ENCODE measurements at regions not wholly inside any gene's neighbourhood (a gene's known extent, or its start where the extent isn't known, plus 50 kb on each side); places are given as distances from the start of the nearest gene placed in this dataset.
"Not testable (repeated sequence)": the region's sequence is repeated elsewhere in the genome, so short reads cannot be mapped to it uniquely, and the experiment has no call there.

DNA sequence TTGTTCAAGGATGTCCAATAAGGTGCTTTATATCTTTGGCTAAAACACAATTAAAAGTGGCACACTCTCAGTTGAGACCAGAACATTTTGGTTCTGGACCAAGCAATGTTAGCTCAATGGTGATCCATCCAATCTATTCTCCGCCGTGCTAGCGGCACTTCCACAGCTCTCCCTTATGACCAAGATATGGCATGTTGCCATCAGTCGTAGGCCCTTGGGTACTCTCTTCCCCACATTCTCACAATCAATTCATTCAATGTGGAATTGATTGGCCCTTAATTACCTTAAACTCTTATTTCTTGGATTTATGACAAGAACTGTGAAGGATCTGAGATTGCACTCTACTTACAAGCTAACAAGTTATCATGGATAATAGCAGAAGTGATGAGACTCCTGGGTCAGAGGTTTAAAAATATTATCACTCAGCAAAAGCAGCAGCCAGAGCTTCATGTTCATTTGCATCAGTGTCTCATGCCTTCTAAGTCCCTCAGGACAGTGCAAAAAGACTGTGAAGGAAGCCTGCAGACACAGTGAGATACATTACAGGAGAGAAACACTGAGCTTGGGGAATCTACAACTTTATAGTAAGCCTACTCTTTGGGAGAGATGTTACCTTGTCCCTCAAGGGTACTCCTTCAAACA, 80.0 kb upstream of the ARG1 start:
- no peaks in the 10 kb centered on the region for H3K27me3 ChIP-seq (ENCODE audit: control insufficient read depth in 1 of 2, insufficient read depth in 2 of 2, low read length in 2 of 2)
- H3K9me3 ChIP-seq (ENCODE audit: control insufficient read depth in 2 of 2, low read length in 2 of 2), result no peaks in the 10 kb centered on the region
- no peak overlapping the region for H3K9ac ChIP-seq (ENCODE audit: low read length in 2 of 2)
- no peak overlapping the region for H3K4me3 ChIP-seq (ENCODE audit: low read length in 2 of 2)
- H3K4me1 ChIP-seq (ENCODE audit: control insufficient read depth, insufficient read depth, low read length), result no peaks in the 10 kb centered on the region
- H3K36me3 ChIP-seq (ENCODE audit: control insufficient read depth in 2 of 2, insufficient read depth in 2 of 2, low read length in 2 of 2), result no peaks in the 10 kb centered on the region
- no peak overlapping the region for H3K27ac ChIP-seq (ENCODE audit: low read length)

DNA sequence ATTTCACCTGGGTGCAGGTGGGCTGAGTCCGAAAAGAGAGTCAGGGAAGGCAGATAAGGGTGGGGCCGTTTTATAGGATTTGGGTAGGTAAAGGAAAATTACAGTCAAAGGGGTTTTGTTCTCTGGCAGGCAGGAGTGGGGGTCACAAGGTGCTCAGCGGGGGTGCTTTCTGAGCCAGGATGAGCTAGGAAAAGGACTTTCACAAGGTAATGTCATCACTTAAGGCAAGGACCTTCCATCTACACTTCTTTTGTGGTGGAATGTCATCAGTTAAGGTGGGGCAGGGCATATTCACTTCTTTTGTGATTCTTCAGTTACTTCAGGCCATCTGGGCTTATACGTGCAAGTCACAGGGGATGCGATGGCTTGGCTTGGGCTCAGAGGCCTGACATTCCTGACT, 68.6 kb upstream of the ARG1 start:
- not testable (repeated sequence) for H3K9me3 ChIP-seq (ENCODE audit: control insufficient read depth in 2 of 2, low read length in 2 of 2); H3K27ac ChIP-seq (ENCODE audit: low read length); H3K36me3 ChIP-seq (ENCODE audit: control insufficient read depth in 2 of 2, insufficient read depth in 2 of 2, low read length in 2 of 2); H3K4me3 ChIP-seq (ENCODE audit: low read length in 2 of 2); H3K4me1 ChIP-seq (ENCODE audit: control insufficient read depth, insufficient read depth, low read length); H3K27me3 ChIP-seq (ENCODE audit: control insufficient read depth in 1 of 2, insufficient read depth in 2 of 2, low read length in 2 of 2); H3K9ac ChIP-seq (ENCODE audit: low read length in 2 of 2)

DNA sequence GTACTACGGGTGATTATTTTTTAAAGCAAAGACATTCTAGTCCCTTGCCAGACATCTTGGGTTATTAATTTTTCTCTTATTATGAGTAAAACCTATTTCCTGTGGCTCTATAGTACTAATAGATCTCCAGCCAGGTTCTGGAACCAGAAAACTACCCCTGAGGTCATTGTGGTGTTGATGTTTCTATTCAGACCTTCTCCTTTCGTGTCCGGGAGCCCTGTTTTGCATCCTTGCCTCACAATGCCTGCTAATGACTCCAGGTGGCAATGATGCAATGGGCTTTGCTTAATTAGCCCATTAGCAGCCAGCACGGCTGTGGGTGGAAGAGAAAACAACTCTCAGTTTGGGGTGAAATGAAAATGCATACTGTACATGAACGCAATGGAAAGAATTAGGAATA, 62.9 kb upstream of the ARG1 start:
- no peaks in the 10 kb centered on the region for H3K36me3 ChIP-seq (ENCODE audit: control insufficient read depth in 2 of 2, insufficient read depth in 2 of 2, low read length in 2 of 2)
- no peak overlapping the region for H3K9ac ChIP-seq (ENCODE audit: low read length in 2 of 2)
- no peaks in the 10 kb centered on the region for H3K4me1 ChIP-seq (ENCODE audit: control insufficient read depth, insufficient read depth, low read length)
- H3K4me3 ChIP-seq (ENCODE audit: low read length in 2 of 2), result no peak overlapping the region
- no peak overlapping the region for H3K27ac ChIP-seq (ENCODE audit: low read length)
- peaks cover 0 to 5% of the 10 kb centered on the region in 2 donors for H3K9me3 ChIP-seq (ENCODE audit: control insufficient read depth in 2 of 2, low read length in 2 of 2)
- H3K27me3 ChIP-seq (ENCODE audit: control insufficient read depth in 1 of 2, insufficient read depth in 2 of 2, low read length in 2 of 2), result no peaks in the 10 kb centered on the region

DNA sequence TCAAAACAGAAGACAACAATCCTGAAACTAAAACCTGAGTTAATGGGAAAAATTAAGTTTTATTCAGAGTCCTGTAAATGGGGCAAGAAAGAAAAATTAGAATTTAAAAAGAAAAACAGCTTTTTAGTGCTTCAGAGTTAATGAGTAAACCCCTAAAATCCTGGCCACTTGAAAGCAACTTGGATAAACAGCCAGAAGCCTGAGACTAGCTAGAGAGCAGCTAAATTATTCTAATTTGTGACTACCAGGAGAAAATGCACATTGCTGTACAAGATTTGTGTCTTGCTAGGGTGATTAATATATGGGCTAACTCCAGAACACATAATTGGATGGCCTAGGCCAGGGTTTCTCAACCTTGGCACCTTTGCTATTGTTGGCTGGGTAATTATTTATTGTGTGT, 62.4 kb upstream of the ARG1 start:
- Histone ChIP-seq H3K27me3 (ENCODE audit: control insufficient read depth in 1 of 2, insufficient read depth in 2 of 2, low read length in 2 of 2) (no peaks in the 10 kb centered on the region), H3K9ac (ENCODE audit: low read length in 2 of 2) (no peak overlapping the region), H3K27ac (ENCODE audit: low read length) (no peak overlapping the region), H3K4me3 (ENCODE audit: low read length in 2 of 2) (no peak overlapping the region), H3K4me1 (ENCODE audit: control insufficient read depth, insufficient read depth, low read length) (no peaks in the 10 kb centered on the region), H3K36me3 (ENCODE audit: control insufficient read depth in 2 of 2, insufficient read depth in 2 of 2, low read length in 2 of 2) (no peaks in the 10 kb centered on the region), H3K9me3 (ENCODE audit: control insufficient read depth in 2 of 2, low read length in 2 of 2) (peaks cover 0 to 5% of the 10 kb centered on the region in 2 donors)

DNA sequence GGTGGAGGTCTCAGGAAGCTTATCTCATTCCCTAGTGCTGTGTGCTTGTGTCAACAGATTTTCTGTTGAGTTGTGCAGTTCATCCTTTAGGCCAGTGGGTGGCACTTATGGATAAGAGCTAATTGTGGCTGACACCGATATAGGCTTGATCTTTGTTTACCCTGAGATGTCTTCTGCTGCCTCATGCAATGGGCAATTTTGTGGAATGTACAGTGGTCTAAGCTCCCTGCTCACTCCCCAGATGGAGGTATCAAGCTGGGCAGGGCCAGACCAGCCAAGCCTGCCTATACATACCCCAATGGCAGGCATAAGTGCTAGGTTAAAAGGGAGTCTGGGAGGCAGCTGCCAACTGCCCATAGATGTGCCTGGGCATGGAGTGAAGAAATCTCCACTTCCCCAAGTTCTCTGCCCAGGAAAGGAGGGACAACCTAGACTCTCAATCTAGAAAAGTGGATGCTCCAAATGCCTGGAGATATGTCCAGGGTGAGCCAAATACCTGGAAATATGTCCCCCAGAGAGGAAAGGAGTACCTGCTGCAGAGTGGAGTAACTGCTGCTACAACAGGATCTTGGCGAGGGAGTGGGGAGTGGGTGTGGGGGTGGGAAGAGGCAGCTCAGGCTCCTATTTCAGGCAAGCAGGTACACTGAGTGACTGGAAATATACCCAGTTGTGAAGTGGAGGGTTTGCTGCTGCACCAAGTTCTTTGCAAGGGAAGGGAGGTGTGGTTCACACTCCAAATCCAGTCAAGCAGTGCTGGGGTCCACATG, 53.2 kb upstream of the ARG1 start:
- H3K36me3 ChIP-seq (ENCODE audit: control insufficient read depth in 2 of 2, insufficient read depth in 2 of 2, low read length in 2 of 2), result no peaks in the 10 kb centered on the region
- no peaks in the 10 kb centered on the region for H3K4me1 ChIP-seq (ENCODE audit: control insufficient read depth, insufficient read depth, low read length)
- peaks cover 3 to 4% of the 10 kb centered on the region in 2 donors for H3K9me3 ChIP-seq (ENCODE audit: control insufficient read depth in 2 of 2, low read length in 2 of 2)
- no peak overlapping the region for H3K4me3 ChIP-seq (ENCODE audit: low read length in 2 of 2)
- H3K27ac ChIP-seq (ENCODE audit: low read length), result no peak overlapping the region
- H3K27me3 ChIP-seq (ENCODE audit: control insufficient read depth in 1 of 2, insufficient read depth in 2 of 2, low read length in 2 of 2), result no peaks in the 10 kb centered on the region
- no peak overlapping the region for H3K9ac ChIP-seq (ENCODE audit: low read length in 2 of 2)
